ENCODE measurements at regions not wholly inside any gene's neighbourhood (a gene's known extent, or its start where the extent isn't known, plus 50 kb on each side); places are given as distances from the start of the nearest gene placed in this dataset.
"Not testable (repeated sequence)": the region's sequence is repeated elsewhere in the genome, so short reads cannot be mapped to it uniquely, and the experiment has no call there.

DNA sequence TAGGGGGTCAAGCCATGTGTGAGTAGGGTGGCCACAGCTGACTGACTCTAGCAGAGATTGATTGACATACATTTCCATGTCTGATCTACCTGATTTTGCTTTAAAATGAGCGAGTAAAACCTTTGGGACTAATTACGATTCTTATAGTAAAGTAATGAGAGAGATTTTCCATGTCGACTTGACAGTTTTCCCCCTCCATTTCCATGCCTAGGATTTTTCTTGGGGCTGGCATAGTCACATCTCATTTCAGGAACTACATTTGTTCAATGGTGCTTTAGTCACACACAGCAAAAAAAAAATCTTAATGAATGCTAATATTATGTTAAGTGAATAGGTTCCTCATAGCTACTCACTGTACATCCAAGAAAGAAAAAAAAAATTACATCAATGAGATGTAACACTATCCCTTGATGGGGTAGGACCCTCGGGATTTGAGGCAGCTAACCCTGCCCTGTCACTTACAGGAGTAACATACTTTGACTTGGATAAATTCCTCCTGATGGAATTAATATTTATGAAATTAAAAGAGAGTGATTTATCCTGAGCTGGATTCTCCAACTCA is 690.9 kb downstream of the TDRD15 start:
- no peak for DNase-seq

DNA sequence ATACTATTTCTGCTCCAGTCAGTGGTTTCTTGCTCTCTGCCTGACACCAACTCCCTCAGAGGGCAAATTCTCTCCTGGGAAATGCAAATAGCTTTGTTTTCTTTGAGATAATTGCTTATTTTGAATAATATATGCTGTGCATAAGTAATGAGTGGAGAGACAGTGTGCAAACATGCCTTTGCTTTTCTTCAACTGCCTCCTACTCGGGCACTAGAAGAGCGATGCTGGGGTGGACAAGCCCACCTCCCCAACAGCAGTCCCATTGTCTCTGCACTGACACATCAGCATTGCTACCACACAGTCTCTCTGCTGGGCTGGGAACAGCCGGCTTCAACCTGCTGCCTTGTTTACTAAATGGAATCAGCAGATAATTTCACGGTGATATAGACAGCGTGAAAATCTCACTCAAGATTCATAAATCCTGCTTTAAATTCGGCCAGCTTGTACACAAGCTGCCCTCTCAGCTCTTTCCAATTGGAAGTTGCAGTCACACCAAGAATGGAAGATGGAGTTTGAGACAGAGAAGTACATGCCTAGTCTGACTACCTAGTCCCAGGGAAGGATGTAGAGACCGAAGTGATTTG is 694.5 kb downstream of the TDRD15 start:
- no peak for DNase-seq

DNA sequence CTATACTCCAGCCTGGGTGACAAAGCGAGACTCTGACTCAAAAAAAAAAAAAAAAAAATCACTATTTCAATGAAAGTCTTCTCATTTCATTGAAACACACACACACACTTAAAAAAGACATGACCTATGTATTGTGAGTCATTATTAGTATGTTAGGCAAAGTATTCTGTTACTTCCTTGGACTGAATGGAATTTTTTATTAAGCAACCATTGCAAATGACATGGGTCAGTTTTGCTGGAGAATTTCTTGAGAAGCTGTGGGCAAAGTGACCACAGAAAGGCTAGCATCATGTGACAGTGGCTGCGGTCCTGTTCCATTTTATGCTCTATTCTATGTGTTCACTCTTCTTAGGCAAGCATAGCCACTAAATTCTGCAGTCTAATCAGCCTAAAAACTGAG is 695.7 kb downstream of the TDRD15 start:
- no peak for DNase-seq

DNA sequence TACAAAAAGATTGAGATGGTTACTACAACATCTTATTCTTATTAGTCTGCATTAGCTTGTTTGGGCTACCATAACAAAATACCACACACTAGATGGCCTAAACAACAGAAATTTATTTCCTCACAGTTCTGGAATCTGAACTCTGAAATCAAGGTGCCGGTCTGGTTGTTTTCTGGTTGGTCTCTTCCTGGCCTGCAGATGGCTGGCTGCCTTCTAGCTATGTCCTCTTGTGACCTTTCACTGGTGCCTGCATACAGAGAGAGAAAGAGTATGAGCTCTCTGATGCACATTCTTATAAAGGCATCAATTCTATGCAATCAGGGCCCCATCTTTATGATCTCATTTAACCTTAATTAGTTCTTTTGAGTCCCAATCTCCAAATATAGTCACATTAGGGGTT is 696.5 kb downstream of the TDRD15 start:
- DNase-seq: no peak

DNA sequence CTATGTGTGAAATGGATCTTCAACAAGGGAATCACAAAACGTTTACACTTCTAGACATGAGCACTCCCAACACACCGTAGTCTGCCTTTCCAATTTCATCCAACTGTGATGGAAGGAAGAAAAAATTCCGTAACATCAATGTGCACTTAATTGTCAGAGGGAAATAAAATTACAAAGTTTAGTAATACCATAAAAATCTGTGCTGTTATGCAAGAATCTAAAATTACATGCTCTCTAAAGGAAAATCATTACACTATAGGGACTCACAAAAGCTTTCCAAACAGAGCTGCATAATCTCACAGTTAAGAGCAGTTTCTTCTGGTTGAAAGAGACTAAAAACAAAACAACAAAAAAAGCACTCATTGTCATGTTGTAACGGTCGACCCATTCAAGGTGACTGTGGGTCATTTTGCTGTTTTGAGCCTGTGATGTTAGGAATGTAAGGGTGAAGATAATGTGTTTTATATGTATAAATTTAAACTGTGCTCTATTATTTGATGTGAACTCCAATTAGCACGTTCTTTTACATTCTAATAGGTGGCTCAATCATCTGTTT is 698.0 kb downstream of the TDRD15 start:
- DNase-seq: no peak

DNA sequence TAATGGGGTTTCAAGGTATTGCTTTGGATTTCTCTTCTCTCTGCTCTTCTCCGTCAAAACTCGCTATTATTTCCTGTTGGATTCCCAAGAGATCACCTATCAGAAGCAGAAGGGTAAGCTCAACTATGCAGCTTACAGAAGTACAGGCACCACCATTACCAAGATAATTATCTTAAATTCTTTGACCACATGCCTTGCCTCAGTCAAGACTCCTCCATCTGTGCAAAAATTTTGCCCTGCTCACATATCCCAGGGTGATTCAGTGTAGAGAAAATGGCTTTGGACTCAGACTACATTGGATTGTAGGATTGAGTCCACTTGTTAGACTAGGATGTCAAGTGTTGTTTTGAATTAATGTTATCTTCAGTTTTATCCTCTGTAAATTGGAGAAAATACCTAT is 698.7 kb downstream of the TDRD15 start:
- no peak for DNase-seq

DNA sequence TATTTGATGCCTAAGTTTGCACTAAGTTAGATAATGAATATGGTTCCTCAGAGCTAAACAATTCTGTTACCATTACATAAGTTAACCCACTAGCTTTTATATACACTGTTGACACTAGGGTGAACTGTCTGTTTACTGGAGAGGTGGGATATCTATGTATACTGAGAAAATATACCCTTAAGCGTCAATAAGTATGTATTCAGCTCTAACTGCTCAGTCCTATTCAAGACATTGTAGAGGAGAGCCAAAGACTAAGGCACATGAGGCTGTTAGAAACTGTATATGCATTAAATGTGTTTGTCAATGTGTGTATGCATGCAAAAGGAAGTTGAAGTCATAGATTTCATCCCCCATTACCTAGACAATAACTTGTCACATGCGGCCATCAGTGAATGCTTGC is 710.0 kb downstream of the TDRD15 start:
- DNase-seq: no peak

DNA sequence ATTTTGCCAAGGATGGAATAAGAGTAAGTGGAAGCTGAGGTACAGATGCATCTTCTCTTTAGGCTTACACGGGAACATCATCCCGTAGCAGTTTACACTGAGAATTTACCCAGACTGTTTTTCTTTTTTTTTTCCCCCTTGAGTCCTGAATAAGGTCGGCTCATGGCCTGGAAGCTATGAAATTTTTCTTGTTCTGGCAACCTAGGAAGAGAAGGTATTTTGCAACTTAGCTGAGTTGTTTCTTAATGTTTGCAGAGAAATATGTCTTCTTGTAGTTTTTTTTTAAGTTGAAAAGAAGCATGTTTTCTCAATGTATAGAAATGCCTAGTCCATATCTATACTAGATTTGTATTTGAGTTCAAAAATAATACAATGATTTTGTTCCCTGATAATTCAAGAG is 712.5 kb downstream of the TDRD15 start:
- no peak for DNase-seq

DNA sequence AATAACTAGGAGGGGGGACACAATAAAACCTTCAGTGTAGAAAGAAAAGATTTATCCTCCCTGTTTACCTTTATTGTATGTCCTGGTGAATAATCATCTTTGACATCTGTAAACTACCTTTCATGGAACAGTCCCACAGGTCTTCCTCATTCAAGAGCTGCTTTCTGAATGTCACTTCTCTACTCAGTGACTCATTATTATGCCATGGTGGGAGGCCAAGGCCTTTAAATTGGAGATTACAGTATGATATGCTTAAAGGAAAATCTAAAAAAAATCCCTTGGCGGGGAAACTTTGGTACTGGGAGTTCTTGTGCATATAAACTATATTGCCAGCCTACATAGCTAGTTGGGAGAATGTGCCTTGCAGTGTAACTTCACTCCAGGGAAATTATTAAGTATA is 713.0 kb downstream of the TDRD15 start:
- DNase-seq: no peak

DNA sequence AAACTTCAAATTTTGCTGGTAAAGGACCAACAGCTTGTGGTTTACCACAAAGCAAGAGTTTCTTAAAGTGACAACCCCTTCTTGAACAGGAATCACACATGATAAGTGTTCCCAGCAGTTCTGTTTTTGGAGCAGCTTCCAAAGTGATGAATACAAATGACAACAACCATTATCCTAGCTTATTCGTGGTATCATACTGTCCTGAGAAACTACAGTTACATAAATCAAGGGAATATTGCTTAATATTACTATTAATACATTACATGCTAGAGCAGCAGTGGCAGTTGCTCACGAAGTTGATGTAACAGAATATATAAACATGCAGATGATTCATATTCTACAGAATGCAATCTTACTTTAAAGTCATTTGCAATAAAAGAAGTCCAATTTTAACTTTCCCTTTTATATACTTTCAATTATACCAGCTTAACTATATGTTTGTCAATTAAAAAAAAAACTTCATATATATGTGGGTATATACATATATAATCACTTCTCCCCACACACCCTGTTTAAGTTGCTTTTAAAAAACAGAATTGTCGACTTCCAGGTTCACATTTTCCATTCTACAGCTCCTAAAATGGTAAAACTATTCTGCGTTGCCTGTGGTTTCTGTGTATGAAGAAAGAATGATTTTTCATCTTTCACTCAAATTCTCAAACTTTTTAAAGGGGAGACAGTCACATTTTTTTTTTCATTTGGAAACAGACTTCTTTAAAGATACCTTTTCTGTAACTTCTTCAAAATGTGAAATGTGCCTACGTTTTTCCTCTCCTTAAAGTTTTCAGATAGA is 713.6 kb downstream of the TDRD15 start:
- DNase-seq: no peak

DNA sequence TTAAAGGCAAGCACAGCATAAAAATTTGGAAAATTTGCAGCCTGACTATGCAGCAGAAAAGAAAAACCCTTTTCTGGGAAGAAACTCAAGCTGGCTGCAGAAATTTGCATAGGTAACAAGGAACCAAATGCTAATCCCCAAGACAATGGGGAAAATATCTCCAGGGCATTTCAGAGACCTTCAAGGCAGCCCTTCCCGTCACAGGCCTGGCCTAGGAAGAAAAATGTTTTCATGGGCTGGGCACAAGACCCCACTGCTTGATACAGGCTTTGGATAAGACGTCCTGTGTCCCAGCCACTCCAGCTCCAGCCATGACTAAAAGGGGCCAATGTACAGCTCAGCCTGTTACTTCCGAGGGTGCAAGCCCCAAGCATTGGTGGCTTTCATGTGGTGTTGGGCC is 717.6 kb downstream of the TDRD15 start:
- DNase-seq: no peak

DNA sequence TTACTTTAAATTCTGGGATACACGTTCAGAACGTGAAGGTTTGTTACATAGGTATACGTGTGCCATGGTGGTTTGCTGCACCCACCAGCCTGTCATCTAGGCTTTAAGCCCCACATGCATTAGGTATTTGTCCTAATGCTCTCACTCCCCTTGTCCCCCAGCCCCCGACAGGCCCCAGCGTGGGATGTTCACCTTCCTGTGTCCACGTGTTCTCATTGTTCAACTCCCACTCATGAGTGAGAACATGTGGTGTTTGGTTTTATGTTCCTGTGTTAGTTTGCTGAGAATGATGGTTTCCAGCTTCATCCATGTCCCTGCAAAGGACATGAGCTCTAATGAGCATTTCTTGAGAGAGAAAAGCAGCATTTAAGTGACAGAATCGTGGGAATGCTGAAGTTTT is 726.6 kb downstream of the TDRD15 start:
- DNase-seq: not testable (repeated sequence)

DNA sequence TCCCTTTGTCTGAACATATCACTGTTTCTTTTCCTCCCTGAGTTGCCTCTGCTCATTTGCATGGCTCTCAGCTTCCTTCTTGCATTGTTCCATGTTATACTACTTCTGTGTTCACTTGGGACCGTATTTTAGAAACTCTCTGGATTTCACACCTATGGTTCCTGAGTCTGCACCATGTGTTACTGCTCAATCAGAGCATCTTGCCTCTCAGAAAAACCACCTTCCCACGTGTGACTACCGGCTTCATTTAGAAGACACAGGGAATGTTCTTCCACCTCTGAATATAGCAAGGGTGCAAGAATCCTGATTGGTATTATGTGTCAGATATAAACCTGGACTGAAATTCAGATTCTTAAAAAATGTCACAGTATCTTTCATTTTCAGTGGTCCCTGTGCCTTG is 731.2 kb downstream of the TDRD15 start:
- DNase-seq: no peak

DNA sequence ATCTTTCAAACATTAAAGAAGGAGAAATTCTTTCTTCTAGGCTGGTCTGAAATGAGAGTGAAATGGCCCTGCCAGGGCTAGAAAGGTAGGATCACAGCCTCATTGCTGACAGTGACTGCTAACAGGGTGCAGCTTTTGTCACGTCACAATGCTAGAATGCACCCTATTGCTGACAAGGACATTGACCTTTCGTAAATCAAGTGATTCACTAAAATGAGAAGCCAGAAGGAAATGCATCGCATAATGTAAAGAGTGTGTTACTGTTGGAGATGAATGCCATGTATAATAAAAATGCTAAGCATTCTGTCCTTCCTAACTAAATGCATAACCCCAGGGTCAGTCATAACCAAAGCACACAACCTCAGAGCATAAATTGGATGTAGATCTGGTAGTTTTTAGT is 732.9 kb downstream of the TDRD15 start:
- no peak for DNase-seq

DNA sequence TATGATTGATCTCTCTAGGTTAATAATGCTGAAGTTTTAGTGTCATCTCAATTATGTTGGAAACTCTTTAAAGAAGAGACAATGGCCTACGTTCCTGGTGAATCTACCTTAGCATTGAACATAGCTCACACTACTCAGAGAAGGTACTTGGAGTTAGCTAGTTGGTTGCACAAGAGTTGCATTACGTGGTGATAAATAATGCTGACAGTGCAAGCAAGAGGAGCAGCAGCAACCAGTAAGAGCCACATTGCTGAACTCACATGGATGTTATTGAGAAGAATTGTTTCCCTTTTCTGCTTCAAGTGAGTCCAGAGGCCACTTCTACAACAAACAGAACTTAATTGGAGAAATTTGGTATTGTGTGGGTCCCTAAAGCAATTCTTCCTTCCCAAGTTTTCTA is 737.1 kb downstream of the TDRD15 start:
- DNase-seq: no peak

DNA sequence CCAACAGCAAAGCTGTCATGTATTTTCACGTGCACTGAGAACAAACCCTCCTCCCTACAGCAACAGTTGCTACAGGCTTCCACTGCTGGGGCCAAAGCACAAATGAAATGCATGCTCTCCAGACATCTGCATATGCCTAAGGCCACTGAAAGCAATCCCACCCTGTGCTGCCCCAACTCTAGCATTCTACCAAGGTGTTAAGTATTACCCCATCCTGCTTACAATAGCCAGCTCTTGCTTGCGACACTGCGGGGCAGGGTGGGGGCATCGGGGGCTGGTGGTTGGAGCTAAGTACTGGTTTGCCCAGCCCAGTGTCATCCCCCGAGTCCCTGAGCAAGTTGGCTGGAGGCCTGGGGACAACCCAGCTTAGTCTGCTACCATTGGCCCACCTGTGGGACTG is 742.5 kb downstream of the TDRD15 start:
- no peak for DNase-seq

DNA sequence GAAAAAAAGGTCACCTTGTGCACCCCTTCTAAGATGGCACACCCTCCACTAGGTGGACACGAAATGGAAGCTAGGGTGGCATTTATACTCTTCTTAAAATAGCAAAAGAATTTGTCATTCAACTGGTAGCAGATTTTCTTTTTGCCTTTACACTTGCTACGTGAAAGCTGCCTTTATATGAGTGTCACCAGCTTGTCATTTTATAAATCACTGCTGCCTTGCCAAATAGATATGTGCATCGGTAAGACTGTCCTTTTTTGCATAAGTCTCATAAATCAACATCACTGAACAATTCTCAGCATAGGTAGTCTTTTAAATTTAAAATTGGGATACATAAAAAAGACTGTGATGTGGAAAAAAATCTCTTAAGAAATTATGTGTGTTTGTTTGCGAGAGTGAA is 764.1 kb downstream of the TDRD15 start:
- no peak for DNase-seq

DNA sequence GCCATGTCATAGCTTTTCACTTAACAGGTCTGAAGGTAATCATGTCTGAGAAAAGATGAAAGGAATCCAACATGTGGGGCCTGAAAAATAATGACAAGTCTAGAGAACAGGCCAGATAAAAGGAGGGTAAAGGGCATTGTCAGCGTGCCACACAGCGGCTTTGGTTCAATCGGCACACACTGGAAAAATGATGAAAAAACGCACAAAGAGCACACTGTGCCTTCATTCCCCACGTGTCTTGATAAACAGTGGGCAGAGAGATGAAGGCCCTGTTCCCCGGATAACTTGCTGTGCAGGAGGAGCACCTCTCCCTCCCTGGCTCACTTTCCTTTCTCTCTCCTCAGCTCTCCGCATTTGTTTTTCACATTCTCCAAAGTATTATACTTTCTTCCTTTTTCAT is 766.3 kb downstream of the TDRD15 start:
- DNase-seq: no peak

DNA sequence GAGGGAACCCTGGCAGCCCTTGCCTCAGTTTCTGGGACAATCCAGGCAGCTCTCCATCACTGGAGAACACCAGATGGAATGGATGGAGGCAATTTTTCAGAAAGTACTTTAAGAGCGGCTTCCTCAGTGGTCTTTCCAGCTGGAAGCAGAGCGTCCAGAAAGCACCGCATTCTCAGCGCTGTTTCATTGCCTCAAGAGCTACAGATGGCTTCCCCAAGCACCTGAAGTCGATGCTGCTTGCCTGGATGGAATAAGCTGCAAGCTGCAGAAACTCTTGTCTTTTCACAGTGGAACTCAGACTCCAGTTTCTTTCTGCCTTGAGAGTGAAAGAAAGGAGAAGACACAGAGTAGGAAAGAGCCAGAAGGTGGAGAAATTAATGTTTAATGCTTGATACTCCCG is 766.9 kb downstream of the TDRD15 start:
- DNase-seq: no peak

DNA sequence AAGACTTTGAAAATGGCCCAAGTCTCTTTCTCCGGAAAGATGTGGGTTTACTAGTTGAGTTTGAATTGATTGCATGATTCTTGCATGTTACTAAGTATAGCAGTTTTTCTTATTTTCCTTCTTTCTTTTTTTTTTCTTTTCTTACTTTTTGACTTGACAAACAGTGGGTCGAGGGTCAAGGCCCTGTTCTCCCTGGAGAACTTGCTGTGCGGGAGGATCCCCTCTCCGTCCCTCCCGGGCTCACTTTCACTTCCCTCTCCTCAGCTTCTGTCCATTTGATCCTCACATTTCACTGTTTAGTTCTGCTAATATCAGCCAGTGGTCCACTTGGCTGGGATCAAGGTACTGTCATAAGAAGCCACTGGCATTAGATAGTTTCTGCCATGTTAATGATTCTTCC is 767.4 kb downstream of the TDRD15 start:
- DNase-seq: no peak

DNA sequence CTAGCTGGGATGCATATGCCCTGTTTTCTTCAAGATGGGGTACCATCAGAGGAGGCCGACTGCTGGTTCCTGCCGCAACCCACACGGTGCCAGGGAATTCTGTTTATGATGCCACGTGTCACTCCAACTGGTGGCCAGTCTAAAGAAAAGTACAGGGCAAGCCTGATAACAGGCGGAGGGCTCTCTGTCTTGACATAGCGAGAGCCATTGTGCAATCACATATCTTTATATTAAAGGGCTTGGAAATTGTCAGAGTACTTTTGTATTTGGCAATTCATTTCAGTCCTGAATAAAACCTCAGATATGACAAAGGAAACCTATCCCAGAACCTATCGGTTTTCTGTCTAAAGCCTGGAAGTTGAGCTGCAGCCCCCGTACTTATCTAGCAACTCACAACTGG is 768.4 kb downstream of the TDRD15 start:
- DNase-seq: no peak

DNA sequence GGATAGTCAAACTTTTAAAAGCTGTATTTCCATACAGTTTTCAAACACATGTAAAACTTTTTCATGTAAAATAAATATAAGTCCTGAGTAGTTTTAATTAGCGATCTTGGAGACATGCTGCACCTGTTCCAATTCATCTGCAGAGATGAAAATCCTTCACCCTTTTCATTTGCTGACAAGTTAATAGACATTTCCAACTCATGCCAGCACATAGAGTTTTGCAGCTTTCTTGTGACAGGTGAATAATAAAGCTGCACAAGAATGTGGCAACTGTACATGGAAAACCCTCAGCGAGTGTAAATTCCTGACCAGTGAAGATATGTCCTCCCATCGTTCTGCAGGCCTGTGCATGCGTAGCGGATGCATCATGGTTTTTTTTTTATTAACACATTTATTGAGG is 771.4 kb downstream of the TDRD15 start:
- no peak for DNase-seq

DNA sequence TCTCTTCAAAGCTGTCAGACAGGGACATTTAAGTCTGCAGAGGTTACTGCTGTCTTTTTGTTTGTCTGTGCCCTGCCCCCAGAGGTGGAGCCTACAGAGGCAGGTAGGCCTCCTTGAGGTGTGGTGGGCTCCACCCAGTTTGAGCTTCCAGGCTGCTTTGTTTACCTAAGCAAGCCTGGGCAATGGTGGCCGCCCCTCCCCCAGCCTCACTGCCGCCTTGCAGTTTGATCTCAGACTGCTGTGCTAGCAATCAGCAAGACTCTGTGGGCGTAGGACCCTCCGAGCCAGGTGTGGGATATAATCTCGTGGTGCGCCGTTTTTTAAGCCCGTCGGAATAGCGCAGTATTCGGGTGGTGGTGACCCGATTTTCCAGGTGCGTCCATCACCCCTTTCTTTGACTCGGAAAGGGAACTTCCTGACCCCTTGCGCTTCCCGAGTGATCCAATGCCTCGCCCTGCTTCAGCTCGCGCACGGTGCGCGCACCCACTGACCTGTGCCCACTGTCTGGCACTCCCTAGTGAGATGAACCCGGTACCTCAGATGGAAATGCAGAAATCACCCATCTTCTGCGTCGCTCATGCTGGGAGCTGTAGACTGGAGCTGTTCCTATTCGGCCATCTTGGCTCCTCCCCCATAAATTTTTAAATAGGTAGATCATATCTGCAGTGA is 785.1 kb downstream of the TDRD15 start:
- DNase-seq: not testable (repeated sequence)

Measured in stimulated activated CD4-positive, alpha-beta T cell treated with anti-CD3 and anti-CD28 coated beads, Interleukin-4, amount 100 ng/mL, for 24 hours (primary cell).